Hematopoietic multipotent progenitor cell treated with erythropoietin and hydrocortisone succinate and interleukin-3 and kit ligand, for 15 days (in vitro differentiated cells): ENCODE measurements at regions not wholly inside any gene's neighbourhood (a gene's known extent, or its start where the extent isn't known, plus 50 kb on each side); places are given as distances from the start of the nearest gene placed in this dataset.
"Not testable (repeated sequence)": the region's sequence is repeated elsewhere in the genome, so short reads cannot be mapped to it uniquely, and the experiment has no call there.

Experiments
- DNase-seq: peaks from one replicate; pipeline ENCODE4 v3.0.0-alpha.2; 2015; ENCODE audit warnings: low spot score

- not testable (repeated sequence) for DNase-seq
Measured at GRCh38 chr9:65418966-65419365, 134.0 kb upstream of the FOXD4L5 start.

GRCh38 chr9:65416948-65417347 lies 131.9 kb upstream of the FOXD4L5 start:
- not testable (repeated sequence) for DNase-seq

- not testable (repeated sequence) for DNase-seq
Measured at GRCh38 chr9:65414249-65414648, 129.2 kb upstream of the FOXD4L5 start.

GRCh38 chr9:65413371-65413770 lies 128.4 kb upstream of the FOXD4L5 start:
- DNase-seq, result not testable (repeated sequence)

- no peak for DNase-seq
Measured at GRCh38 chr9:65411901-65412300, 126.9 kb upstream of the FOXD4L5 start.

GRCh38 chr9:65411336-65411735 lies 126.3 kb upstream of the FOXD4L5 start:
- DNase-seq, result no peak

- DNase-seq, result no peak
Measured at GRCh38 chr9:65410926-65411325, 125.9 kb upstream of the FOXD4L5 start.

- no peak for DNase-seq
Measured at GRCh38 chr9:65409471-65409980, 124.5 kb upstream of the FOXD4L5 start.

GRCh38 chr9:65408806-65409205 lies 123.8 kb upstream of the FOXD4L5 start:
- DNase-seq, result not testable (repeated sequence)

GRCh38 chr9:65406625-65407024 lies 121.6 kb upstream of the FOXD4L5 start:
- not testable (repeated sequence) for DNase-seq

- not testable (repeated sequence) for DNase-seq
Measured at GRCh38 chr9:65405766-65406165, 120.8 kb upstream of the FOXD4L5 start.

- DNase-seq, result no peak
Measured at GRCh38 chr9:65405253-65405652, 120.2 kb upstream of the FOXD4L5 start.

- DNase-seq, result no peak
Measured at GRCh38 chr9:65404232-65405006, 119.4 kb upstream of the FOXD4L5 start.

GRCh38 chr9:65403721-65404120 lies 118.7 kb upstream of the FOXD4L5 start:
- no peak for DNase-seq

GRCh38 chr9:65403072-65403471 lies 118.1 kb upstream of the FOXD4L5 start:
- not testable (repeated sequence) for DNase-seq

- not testable (repeated sequence) for DNase-seq
Measured at GRCh38 chr9:65402206-65402870, 117.3 kb upstream of the FOXD4L5 start.

- not testable (repeated sequence) for DNase-seq
Measured at GRCh38 chr9:65401456-65402045, 116.5 kb upstream of the FOXD4L5 start.

GRCh38 chr9:65400886-65401285 lies 115.9 kb upstream of the FOXD4L5 start:
- no peak for DNase-seq

GRCh38 chr9:65397763-65398719 lies 113.0 kb upstream of the FOXD4L5 start:
- not testable (repeated sequence) for DNase-seq

- not testable (repeated sequence) for DNase-seq
Measured at GRCh38 chr9:65397226-65397625, 112.2 kb upstream of the FOXD4L5 start.

GRCh38 chr9:65396601-65397000 lies 111.6 kb upstream of the FOXD4L5 start:
- not testable (repeated sequence) for DNase-seq

- not testable (repeated sequence) for DNase-seq
Measured at GRCh38 chr9:65395789-65396188, 110.8 kb upstream of the FOXD4L5 start.
